ENCODE measurements at regions not wholly inside any gene's neighbourhood (a gene's known extent, or its start where the extent isn't known, plus 50 kb on each side); places are given as distances from the start of the nearest gene placed in this dataset.
A peak's percentile ranks its signal among the peaks of the same experiment; 100 is the strongest.

- Histone ChIP-seq H3K9me3 (peaks cover 0 to 7% (median 0%) of the 10 kb centered on the region in 11 donors), H3K27me3 (no peaks in the 10 kb centered on the region), H3K4me1 (peaks cover 3 to 43% (median 23%) of the 10 kb centered on the region in 9 donors), H3K27ac (no peak overlapping the region), H3K36me3 (no peaks in the 10 kb centered on the region), H3K4me3 (no peak overlapping the region)
- ATAC-seq (no peak), DNase-seq (no peak)
- intact Hi-C loops (cut with DNase I): no loop called here
- WGBS, 2 donors: 77 to 88% methylated on average over 1 of the region's 1 CpG
- TF ChIP-seq CTCF (IDR thresholded peaks at IDR 0.05): no peak
Measured at GRCh38 chr6:22878706-22879105, 309.3 kb downstream of the HDGFL1 start.

DNA sequence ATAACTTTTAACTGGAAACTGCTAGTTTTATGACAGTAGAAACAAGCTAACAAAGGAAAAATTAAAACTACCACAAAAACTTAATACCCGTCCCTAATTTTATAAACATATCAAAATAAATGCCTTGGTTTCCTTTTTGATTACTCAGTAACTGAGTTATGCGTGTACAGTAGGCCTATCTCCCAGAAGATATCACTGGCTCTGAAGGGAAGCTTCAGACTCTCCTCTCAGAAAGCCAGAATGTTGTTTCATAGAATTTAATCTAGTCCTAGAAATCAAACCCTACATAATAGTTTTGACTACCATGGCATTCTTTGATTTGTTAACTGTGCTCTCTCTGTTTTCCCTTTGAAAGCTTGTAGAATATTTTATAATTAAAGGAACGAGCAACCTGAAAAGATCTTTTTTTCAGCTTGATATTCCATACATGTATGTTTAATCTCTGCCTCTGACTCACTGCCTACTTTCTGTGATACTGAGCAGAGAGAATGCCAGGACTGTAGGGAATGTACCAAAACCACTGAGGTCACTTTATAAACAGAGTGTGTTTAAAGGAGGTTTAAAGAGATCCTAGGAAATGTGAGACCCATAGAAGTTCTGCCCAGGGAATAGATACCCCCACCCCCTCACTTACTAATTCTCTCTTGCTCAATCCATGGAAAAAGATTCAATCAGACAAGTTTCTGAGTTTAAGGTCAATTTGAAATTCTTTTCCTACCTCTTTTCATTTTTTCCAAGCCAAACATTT is 311.5 kb downstream of the HDGFL1 start:
- Histone ChIP-seq H3K27me3 (no peaks in the 10 kb centered on the region), H3K4me3 (no peak overlapping the region), H3K4me1 (peaks cover 3 to 50% (median 25%) of the 10 kb centered on the region in 9 donors), H3K36me3 (no peaks in the 10 kb centered on the region), H3K9me3 (no peaks in the 10 kb centered on the region), H3K27ac (peak overlapping the region in 7 of 10 donors; percentile 10 to 70 (median 67))
- 23 to 37% methylated on average over 3 of the region's 3 CpGs for WGBS, 2 donors
- intact Hi-C loops (cut with DNase I): no loop called here
- no peak for TF ChIP-seq CTCF (IDR thresholded peaks at IDR 0.05)
- ATAC-seq (peak in 7 of 8 donors; percentile 38 to 86 (median 75)), DNase-seq (no peak)

DNA sequence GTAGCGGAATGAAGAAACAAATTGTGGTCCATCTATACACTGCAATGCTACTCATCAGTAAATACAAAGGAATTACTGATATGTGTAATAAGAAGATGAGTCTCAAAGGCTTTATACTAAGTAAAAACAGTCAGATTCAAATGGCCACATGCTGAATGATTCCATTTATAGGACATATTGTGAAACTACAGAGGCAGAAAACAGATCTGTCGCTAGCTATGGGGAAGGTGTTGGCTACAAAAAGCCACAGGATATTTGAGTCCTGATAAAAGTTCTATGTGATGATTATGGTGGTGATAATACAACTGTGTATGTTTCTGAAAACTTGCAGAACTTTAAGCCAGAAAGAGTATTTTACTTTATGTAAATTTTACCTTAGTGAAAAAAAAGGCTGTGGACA is 313.2 kb downstream of the HDGFL1 start:
- Histone ChIP-seq H3K27ac (peak overlapping the region in 2 of 10 donors; percentile 59 to 68), H3K4me1 (peaks cover 3 to 47% (median 26%) of the 10 kb centered on the region in 9 donors), H3K27me3 (no peaks in the 10 kb centered on the region), H3K9me3 (no peaks in the 10 kb centered on the region), H3K4me3 (no peak overlapping the region), H3K36me3 (no peaks in the 10 kb centered on the region)
- WGBS, 2 donors: 80 to 89% methylated on average over 2 of the region's 2 CpGs
- no peak for ATAC-seq
- intact Hi-C loops (cut with DNase I): no loop called here
- DNase-seq: no peak
- TF ChIP-seq CTCF (IDR thresholded peaks at IDR 0.05): no peak

DNA sequence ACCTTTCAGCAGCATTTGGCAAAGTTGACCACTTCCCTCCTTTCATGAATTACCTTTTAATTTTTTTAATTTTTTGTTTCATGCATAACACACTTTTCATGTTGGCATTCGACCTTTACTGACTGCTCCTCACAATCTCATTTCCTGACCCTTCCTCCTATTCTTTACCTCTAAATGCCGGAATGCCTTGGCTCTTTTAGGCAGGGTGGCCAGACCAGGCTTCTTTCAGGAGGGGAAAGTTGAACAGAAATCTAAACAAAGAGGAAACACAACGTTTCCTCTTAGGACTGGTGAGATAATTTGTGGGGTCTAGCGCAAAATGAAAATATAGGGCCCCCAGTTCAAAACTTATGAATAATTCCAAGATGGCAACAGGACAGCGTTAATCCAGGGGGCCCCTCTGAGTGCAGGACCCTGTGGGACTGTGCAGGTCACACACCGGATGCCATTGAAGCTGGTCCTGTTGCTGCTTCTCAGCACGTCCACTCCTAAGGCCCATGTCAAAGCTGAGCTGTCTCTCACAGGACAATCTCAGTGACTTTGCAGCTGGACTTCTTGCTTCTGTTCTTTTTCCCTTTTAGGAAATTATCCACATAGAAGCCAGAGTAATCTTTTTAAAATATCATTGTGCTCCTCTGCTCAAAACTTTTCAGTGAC is 313.8 kb downstream of the HDGFL1 start:
- no peak for DNase-seq
- H3K27ac ChIP-seq: peak overlapping the region in 6 of 10 donors; percentile 21 to 68 (median 42)

More for the DNA sequence above, 313.8 kb downstream of the HDGFL1 start:
- WGBS, 2 donors: 56 to 69% methylated on average over 7 of the region's 7 CpGs
- peak in 4 of 8 donors; percentile 42 to 64 (median 46) for ATAC-seq
- peaks cover 3 to 47% (median 26%) of the 10 kb centered on the region in 9 donors for H3K4me1 ChIP-seq
- intact Hi-C loops (cut with DNase I): no loop called here
- H3K36me3 ChIP-seq: no peaks in the 10 kb centered on the region
- H3K9me3 ChIP-seq: no peaks in the 10 kb centered on the region
- no peaks in the 10 kb centered on the region for H3K27me3 ChIP-seq
- TF ChIP-seq CTCF (IDR thresholded peaks at IDR 0.05): no peak
- no peak overlapping the region for H3K4me3 ChIP-seq
